ENCODE measurements at regions not wholly inside any gene's neighbourhood (a gene's known extent, or its start where the extent isn't known, plus 50 kb on each side); places are given as distances from the start of the nearest gene placed in this dataset.

GRCh38 chr5:3180636-3181035 lies 415.0 kb upstream of the IRX1 start:
- no peaks in the 10 kb centered on the region for H3K9me3 ChIP-seq
- DNase-seq: no peak
- whole genome bisulfite sequencing, 2 donors: 90 to 91% methylated on average over 20 of the region's 20 CpGs
- H3K27ac ChIP-seq: no peak overlapping the region
- H3K4me3 ChIP-seq: no peak overlapping the region
- intact Hi-C loops (cut with DNase I): no loop called here
- H3K36me3 ChIP-seq: no peaks in the 10 kb centered on the region
- H3K27me3 ChIP-seq: peaks cover 0 to 1% (median 0%) of the 10 kb centered on the region in 3 donors
- H3K4me1 ChIP-seq: no peaks in the 10 kb centered on the region
- TF ChIP-seq CTCF (IDR thresholded peaks at IDR 0.05) (no peak), POLR2A (IDR thresholded peaks at IDR 0.05) (no peak)

- intact Hi-C loops (cut with DNase I): no loop called here
- no peak overlapping the region for H3K4me3 ChIP-seq
- H3K4me1 ChIP-seq: no peaks in the 10 kb centered on the region
- no peaks in the 10 kb centered on the region for H3K9me3 ChIP-seq
- H3K36me3 ChIP-seq: no peaks in the 10 kb centered on the region
- no peak for DNase-seq
- no peak overlapping the region for H3K27ac ChIP-seq
- 67 to 69% methylated on average over 5 of the region's 5 CpGs for WGBS, 2 donors
- no peaks in the 10 kb centered on the region for H3K27me3 ChIP-seq
- TF ChIP-seq CTCF (IDR thresholded peaks at IDR 0.05): no peak
- no peak for TF ChIP-seq POLR2AphosphoS5 (IDR thresholded peaks at IDR 0.05)
- no peak for TF ChIP-seq POLR2A (IDR thresholded peaks at IDR 0.05)
- no peak for TF ChIP-seq EP300 (IDR thresholded peaks at IDR 0.05)
Observed at GRCh38 chr5:3179220-3179619, 416.4 kb upstream of the IRX1 start.

- H3K4me3 ChIP-seq: no peak overlapping the region
- H3K9me3 ChIP-seq: no peaks in the 10 kb centered on the region
- no peak for DNase-seq
- WGBS, 2 donors: 91 to 92% methylated on average over 15 of the region's 15 CpGs
- intact Hi-C loops (cut with DNase I): no loop called here
- H3K27me3 ChIP-seq: no peaks in the 10 kb centered on the region
- no peaks in the 10 kb centered on the region for H3K36me3 ChIP-seq
- TF ChIP-seq POLR2A (IDR thresholded peaks at IDR 0.05) (no peak), EP300 (IDR thresholded peaks at IDR 0.05) (no peak)
- H3K4me1 ChIP-seq: no peaks in the 10 kb centered on the region
- H3K27ac ChIP-seq: no peak overlapping the region
Observed at GRCh38 chr5:3177338-3177737, 418.3 kb upstream of the IRX1 start.

GRCh38 chr5:3175416-3175815 lies 420.2 kb upstream of the IRX1 start:
- H3K27me3 ChIP-seq: no peaks in the 10 kb centered on the region
- H3K36me3 ChIP-seq: no peaks in the 10 kb centered on the region
- 82 to 83% methylated on average over 7 of the region's 7 CpGs for WGBS, 2 donors
- no peak for DNase-seq
- no peak overlapping the region for H3K4me3 ChIP-seq
- TF ChIP-seq EP300 (IDR thresholded peaks at IDR 0.05) (no peak), CTCF (IDR thresholded peaks at IDR 0.05) (no peak), POLR2A (IDR thresholded peaks at IDR 0.05) (no peak), POLR2AphosphoS5 (IDR thresholded peaks at IDR 0.05) (no peak)
- no peaks in the 10 kb centered on the region for H3K9me3 ChIP-seq
- intact Hi-C loops (cut with DNase I): no loop called here
- no peaks in the 10 kb centered on the region for H3K4me1 ChIP-seq
- no peak overlapping the region for H3K27ac ChIP-seq

- Histone ChIP-seq H3K4me3 (no peak overlapping the region), H3K9me3 (peaks cover 0 to 3% (median 0%) of the 10 kb centered on the region in 4 donors)
- TF ChIP-seq CTCF (IDR thresholded peaks at IDR 0.05): no peak
- TF ChIP-seq POLR2AphosphoS5 (IDR thresholded peaks at IDR 0.05): no peak
- no peak for TF ChIP-seq EP300 (IDR thresholded peaks at IDR 0.05)
- TF ChIP-seq POLR2A (IDR thresholded peaks at IDR 0.05): no peak
Observed at GRCh38 chr5:3167473-3167872, 416.0 kb upstream of the IRX2 start.

More at GRCh38 chr5:3167473-3167872, 416.0 kb upstream of the IRX2 start:
- Histone ChIP-seq H3K27ac (no peak overlapping the region), H3K36me3 (no peaks in the 10 kb centered on the region), H3K4me1 (no peaks in the 10 kb centered on the region), H3K27me3 (no peaks in the 10 kb centered on the region)
- DNase-seq: no peak
- intact Hi-C loops (cut with DNase I): no loop called here

All from sigmoid colon (tissue), 6 donors.